ENCODE measurements at regions not wholly inside any gene's neighbourhood (a gene's known extent, or its start where the extent isn't known, plus 50 kb on each side); places are given as distances from the start of the nearest gene placed in this dataset.

DNA sequence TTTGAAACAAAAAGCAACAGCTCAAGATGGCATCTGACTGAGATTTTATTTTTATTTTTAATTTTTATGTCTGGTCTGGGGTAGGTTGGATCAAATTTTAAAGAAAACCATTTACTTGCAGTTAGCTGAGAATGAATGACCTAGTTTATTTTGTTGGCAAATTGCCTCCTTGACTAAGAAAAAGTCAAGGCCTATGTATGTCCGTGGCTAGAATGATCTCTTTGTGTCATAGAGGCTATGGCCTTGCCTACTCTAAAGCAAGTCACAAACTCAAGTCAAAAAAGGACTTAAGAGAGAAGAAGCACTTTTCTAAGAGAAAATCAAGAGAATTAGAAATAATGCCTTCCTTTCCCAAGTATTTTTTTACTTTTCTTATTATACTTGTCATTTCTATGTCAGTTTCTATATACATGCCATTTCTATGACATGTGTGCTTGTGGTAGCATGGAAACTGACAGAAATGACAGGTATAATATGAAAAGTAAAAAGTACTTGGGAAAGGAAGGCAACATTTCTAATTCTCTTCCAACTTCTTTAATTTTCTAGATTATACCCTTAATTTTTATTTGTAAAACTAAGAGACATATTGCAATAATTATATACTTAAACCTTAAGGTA, 136.7 kb downstream of the CENPF start:
- H3K36me3 ChIP-seq: no peaks in the 10 kb centered on the region
- H3K27me3 ChIP-seq (ENCODE audit: low read depth): no peaks in the 10 kb centered on the region
- no peak overlapping the region for H3K4me3 ChIP-seq
- no peak overlapping the region for H3K27ac ChIP-seq
- TF ChIP-seq, protein P1, sequence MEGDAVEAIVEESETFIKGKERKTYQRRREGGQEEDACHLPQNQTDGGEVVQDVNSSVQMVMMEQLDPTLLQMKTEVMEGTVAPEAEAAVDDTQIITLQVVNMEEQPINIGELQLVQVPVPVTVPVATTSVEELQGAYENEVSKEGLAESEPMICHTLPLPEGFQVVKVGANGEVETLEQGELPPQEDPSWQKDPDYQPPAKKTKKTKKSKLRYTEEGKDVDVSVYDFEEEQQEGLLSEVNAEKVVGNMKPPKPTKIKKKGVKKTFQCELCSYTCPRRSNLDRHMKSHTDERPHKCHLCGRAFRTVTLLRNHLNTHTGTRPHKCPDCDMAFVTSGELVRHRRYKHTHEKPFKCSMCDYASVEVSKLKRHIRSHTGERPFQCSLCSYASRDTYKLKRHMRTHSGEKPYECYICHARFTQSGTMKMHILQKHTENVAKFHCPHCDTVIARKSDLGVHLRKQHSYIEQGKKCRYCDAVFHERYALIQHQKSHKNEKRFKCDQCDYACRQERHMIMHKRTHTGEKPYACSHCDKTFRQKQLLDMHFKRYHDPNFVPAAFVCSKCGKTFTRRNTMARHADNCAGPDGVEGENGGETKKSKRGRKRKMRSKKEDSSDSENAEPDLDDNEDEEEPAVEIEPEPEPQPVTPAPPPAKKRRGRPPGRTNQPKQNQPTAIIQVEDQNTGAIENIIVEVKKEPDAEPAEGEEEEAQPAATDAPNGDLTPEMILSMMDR (IDR thresholded peaks at IDR 0.05): no peak
- no peaks in the 10 kb centered on the region for H3K9me3 ChIP-seq
- no peak for DNase-seq
- no peaks in the 10 kb centered on the region for H3K4me1 ChIP-seq
- ATAC-seq: no peak
- intact Hi-C loops (cut with DNase I): no loop called here

DNA sequence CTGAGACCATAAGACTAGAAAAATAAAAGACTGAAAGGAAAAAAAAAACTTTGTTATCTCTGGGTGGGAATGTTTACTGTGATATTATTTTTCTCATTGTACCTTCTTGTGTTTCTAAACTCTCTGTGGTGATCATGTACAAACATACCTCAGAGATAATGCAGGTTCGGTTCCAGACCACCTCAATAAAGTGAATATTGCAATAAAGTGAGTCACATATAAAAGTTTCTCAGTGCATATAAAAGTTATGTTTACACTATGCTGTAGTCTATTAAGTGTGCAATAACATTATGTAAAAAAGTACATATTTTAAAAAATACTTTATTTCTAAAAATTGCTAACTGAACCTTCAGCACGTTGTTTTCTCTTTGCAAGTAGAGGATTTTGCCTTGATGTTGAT, 137.5 kb downstream of the CENPF start:
- DNase-seq (no peak), ATAC-seq (no peak)
- intact Hi-C loops (cut with DNase I): no loop called here
- TF ChIP-seq, protein P1 (IDR thresholded peaks at IDR 0.05): no peak
- Histone ChIP-seq H3K27me3 (ENCODE audit: low read depth) (no peaks in the 10 kb centered on the region), H3K9me3 (no peaks in the 10 kb centered on the region), H3K27ac (no peak overlapping the region), H3K36me3 (no peaks in the 10 kb centered on the region), H3K4me1 (no peaks in the 10 kb centered on the region), H3K4me3 (no peak overlapping the region)

DNA sequence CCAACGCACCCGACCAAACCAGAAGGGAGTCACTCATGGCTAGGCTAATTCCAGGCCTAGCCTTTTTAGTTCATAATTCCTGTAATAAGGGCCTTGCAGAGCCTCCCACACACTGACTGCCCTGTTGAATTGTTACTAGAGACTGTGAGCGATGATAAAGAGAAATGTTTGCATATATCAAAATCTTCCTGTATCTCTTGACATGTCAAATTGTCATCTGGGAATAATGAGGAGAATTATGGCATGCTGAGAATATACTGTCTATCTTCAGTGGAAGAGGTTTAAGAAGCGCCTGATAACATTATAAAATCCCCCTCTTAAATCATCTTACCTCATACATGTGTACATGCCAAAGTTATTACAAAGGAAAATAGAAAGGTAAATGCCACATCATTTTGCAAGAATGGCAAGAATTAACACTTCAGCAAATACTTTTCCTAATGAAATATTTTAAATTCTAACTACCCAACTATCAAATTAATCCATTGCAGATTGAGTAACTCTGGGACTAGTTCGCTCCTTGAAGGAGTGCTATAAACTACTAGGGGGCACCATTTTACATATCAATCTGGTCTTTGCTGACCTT, 144.1 kb downstream of the CENPF start:
- H3K27me3 ChIP-seq (ENCODE audit: low read depth): no peaks in the 10 kb centered on the region
- ATAC-seq: no peak
- H3K4me1 ChIP-seq: no peaks in the 10 kb centered on the region
- no peaks in the 10 kb centered on the region for H3K36me3 ChIP-seq
- no peak overlapping the region for H3K27ac ChIP-seq
- no peak for DNase-seq
- no peaks in the 10 kb centered on the region for H3K9me3 ChIP-seq
- H3K4me3 ChIP-seq: no peak overlapping the region
- intact Hi-C loops (cut with DNase I): no loop called here
- TF ChIP-seq, protein P1 (IDR thresholded peaks at IDR 0.05): no peak

DNA sequence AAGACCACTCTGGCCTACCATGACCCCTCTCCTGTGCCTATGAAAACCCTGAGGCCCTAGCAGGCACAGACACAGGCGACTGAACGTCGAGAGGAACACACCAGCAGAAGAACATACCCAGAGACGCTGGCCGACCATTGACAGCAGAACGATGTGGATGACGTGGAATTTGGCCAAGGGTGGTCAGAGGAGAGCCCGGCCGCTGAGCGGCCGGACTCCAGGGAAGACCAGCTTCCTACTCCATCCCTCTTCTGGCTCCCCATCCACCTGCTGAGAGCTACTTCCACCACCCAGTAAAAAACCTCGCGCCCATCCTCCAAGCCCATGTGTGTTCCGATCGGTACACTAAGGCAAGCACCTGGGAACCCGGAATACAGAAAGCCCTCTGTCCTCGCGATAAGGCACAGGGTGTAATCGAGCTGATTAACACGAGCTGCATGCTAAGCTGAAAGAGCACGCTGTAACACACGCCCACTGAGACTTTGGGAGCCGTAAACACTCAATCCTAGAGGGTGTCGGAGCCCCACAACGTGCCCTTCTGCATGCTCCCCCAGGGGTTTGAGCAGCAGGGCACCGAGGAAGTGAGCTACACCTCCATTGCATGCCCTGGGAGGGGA, 150.3 kb downstream of the CENPF start:
- TF ChIP-seq, protein P1 (IDR thresholded peaks at IDR 0.05): no peak
- Histone ChIP-seq H3K27me3 (ENCODE audit: low read depth) (no peaks in the 10 kb centered on the region), H3K4me1 (no peaks in the 10 kb centered on the region), H3K9me3 (no peaks in the 10 kb centered on the region), H3K36me3 (no peaks in the 10 kb centered on the region), H3K4me3 (no peak overlapping the region), H3K27ac (no peak overlapping the region)
- intact Hi-C loops (cut with DNase I): no loop called here
- no peak for ATAC-seq
- DNase-seq: no peak

DNA sequence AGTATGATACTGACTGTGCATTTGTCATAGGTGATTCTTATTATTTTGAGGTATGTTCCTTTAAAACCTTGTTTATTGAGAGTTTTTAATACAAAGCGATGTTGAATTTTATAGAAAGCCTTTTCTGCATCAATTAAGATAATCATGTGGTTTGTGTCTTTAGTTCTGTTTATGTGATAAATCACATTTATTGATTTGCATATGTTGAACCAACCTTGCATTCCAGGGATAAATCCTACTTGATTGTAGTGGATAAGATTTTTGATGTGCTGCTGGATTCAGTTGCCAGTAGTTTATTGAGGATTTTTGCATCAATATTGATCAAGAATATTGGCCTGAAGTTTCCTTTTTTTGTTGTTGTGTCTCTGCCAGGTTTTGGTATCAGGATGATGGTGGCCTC, 158.0 kb downstream of the CENPF start:
- H3K36me3 ChIP-seq: no peaks in the 10 kb centered on the region
- H3K4me1 ChIP-seq: no peaks in the 10 kb centered on the region
- TF ChIP-seq, protein P1 (IDR thresholded peaks at IDR 0.05): no peak
- no peak overlapping the region for H3K4me3 ChIP-seq
- no peaks in the 10 kb centered on the region for H3K27me3 ChIP-seq (ENCODE audit: low read depth)
- H3K9me3 ChIP-seq: peaks cover 30% of the 10 kb centered on the region
- intact Hi-C loops (cut with DNase I): no loop called here
- ATAC-seq (no peak), DNase-seq (no peak)
- H3K27ac ChIP-seq: no peak overlapping the region
